ENCODE measurements at regions not wholly inside any gene's neighbourhood (a gene's known extent, or its start where the extent isn't known, plus 50 kb on each side); places are given as distances from the start of the nearest gene placed in this dataset.

DNA sequence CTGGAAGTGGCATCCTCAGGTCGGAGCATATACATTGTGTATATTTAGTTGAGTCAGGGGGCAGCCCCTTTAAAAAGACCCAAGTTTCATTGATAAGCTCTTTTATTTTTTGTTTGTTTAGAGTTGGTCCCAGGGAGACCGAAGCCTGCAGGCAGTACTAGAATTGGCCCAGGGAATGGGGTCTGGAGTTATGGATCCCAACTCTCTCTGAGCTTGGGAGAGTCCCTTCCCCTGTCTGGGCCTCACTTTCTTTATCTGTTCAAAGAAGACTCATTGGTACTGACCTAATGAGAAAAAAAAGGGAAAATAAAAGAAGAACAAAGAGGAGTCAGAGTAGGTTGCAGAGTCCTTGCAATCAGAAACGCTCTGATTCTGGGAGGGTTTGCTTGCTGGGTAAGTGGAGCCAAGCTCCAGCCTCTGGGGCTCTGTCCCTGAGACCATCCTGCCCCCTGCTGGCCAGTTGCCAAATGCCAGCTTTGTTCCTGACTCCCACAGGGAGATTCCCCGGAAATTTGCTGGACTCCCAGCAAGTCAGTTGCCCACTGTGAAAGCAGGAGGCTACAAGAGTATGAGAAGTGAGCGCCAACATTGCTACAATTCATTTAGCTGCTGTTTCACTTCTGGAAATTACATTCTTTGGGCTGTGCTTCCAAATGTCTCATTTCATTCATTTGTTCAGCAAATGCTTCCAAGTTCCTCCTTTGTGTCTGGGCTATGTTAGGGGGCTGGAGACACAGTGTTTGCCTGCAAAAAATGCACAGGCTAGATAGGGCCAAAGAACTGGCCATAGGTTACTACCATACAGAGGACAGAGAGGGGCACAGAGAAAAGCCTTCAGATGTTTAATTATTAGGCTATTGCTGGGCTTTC is 156.2 kb downstream of the MELK start:
- no peaks in the 10 kb centered on the region for H3K9me3 ChIP-seq (ENCODE audit: low read length)
- H3K9ac ChIP-seq (ENCODE audit: low read length) = no peak overlapping the region

DNA sequence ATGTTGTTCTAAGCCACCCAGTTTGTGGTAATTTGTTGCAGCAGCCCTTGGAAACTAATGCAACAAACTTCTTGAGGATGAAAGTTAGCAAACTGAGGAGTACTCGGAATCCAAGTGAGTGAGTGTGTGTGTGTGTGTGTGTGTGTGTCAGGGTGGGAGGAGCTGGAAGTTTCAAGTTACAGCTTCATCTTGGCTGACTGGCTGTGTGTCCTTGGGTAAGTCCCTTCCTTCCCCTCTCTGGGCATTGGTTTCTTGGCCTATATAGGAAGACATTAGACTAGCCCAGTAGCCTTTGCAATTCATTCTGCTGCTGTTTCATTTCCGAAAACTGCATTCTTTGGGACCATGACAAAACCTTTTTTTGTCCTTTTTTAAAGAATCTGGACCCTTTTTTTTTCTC is 157.2 kb downstream of the MELK start:
- H3K9me3 ChIP-seq (ENCODE audit: low read length) = no peaks in the 10 kb centered on the region
- H3K9ac ChIP-seq (ENCODE audit: low read length) = no peak overlapping the region
- H3K27me3 ChIP-seq (ENCODE audit: control insufficient read depth in 1 of 2, insufficient read depth in 2 of 2, low read length in 2 of 2) = no peaks in the 10 kb centered on the region
- no peak overlapping the region for H3K27ac ChIP-seq (ENCODE audit: low read depth, low read length)
- H3K4me1 ChIP-seq (ENCODE audit: insufficient read depth, low read length) = no peaks in the 10 kb centered on the region
- H3K4me3 ChIP-seq (ENCODE audit: low read depth in 1 of 2, low read length in 2 of 2) = no peak overlapping the region
- H3K36me3 ChIP-seq (ENCODE audit: insufficient read depth, low read length) = no peaks in the 10 kb centered on the region

More for the DNA sequence above, 156.2 kb downstream of the MELK start:
- Histone ChIP-seq H3K27me3 (ENCODE audit: control insufficient read depth in 1 of 2, insufficient read depth in 2 of 2, low read length in 2 of 2) (no peaks in the 10 kb centered on the region), H3K4me1 (ENCODE audit: insufficient read depth, low read length) (no peaks in the 10 kb centered on the region), H3K36me3 (ENCODE audit: insufficient read depth, low read length) (no peaks in the 10 kb centered on the region), H3K27ac (ENCODE audit: low read depth, low read length) (no peak overlapping the region), H3K4me3 (ENCODE audit: low read depth in 1 of 2, low read length in 2 of 2) (no peak overlapping the region)

DNA sequence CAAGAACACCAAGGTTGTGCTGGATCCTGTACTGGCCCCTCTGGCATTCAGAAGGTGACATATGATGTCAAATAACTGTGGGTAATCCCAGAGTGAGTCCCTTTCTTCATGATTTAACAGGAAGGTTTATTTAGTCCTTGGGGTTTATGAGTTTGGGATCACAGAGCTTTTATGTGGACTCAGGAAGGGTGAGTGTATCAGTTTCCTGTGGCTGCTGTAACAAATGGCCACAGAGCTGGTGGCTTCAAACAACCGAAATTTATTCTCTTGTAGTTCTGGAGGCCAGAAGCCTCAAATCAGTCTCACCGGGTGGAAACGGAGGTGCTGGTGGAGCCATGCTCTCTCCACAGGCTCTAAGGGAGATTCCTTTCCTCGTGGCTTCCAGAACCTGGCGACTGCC is 157.7 kb downstream of the MELK start:
- Histone ChIP-seq H3K9me3 (ENCODE audit: low read length) (no peaks in the 10 kb centered on the region), H3K36me3 (ENCODE audit: insufficient read depth, low read length) (no peaks in the 10 kb centered on the region), H3K4me3 (ENCODE audit: low read depth in 1 of 2, low read length in 2 of 2) (no peak overlapping the region), H3K27me3 (ENCODE audit: control insufficient read depth in 1 of 2, insufficient read depth in 2 of 2, low read length in 2 of 2) (no peaks in the 10 kb centered on the region), H3K9ac (ENCODE audit: low read length) (no peak overlapping the region), H3K27ac (ENCODE audit: low read depth, low read length) (no peak overlapping the region), H3K4me1 (ENCODE audit: insufficient read depth, low read length) (no peaks in the 10 kb centered on the region)

DNA sequence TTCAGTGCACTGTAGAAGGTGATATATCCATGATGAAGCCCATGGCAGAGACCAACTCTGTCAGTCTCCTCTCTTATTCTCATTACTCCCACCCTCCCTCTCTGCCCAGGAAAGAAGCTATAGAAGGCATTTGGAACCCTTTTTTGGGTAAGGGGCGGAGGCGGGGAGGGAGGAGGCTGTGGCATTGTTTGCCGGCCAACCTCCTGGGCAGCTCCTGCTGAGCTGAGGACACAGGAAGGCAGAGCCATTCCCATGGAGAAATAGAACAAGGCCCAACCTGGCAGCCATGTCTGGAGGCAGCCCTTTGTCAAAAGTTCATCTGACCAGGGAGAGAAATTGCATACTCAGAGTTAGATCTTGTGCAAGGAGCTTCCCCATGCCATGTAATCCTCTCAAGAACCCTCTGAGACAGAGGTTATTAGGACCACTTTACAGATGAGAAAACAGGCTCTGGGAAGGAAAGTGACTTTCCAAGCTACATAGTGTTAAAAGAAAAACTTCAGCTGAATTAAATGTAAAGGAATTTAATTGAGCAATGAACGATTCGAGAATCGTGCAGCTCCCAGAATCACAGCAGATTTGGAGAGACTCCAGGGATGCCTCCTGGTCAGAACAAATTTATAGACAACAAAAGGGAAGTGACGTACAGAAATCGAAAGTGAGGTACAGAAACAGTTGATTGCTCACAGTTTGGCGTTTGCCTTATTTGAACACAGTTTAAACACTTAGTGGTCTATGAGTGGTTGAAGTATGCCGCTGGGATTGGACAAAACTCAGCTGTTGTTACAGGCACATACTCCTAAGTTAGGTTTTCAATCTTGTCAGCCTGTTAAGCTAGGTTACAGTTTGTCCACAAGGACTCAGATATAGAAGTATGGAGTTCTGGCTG is 158.6 kb downstream of the MELK start:
- Histone ChIP-seq H3K27ac (ENCODE audit: low read depth, low read length) (no peak overlapping the region), H3K36me3 (ENCODE audit: insufficient read depth, low read length) (no peaks in the 10 kb centered on the region), H3K4me3 (ENCODE audit: low read depth in 1 of 2, low read length in 2 of 2) (no peak overlapping the region), H3K4me1 (ENCODE audit: insufficient read depth, low read length) (no peaks in the 10 kb centered on the region), H3K27me3 (ENCODE audit: control insufficient read depth in 1 of 2, insufficient read depth in 2 of 2, low read length in 2 of 2) (no peaks in the 10 kb centered on the region), H3K9ac (ENCODE audit: low read length) (no peak overlapping the region), H3K9me3 (ENCODE audit: low read length) (no peaks in the 10 kb centered on the region)

DNA sequence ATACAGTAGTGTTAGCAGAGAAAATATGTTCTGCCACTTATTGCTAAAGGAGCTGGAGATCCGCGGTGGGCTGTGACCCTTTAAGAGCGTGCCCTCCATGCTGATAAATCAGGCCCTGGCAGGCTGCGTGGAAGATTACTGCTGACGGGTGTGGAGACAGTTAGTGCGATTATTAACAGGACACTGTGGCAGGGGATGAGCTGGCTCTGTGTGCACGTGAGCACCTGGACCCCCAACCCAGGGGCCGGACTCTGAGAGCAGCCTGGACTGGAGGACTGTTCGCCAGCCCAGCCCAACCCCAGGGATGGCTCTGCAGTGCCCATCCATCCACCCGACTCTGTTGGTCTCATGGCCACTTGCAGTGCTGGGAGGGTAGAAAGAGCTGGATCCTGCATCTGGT is 162.0 kb downstream of the MELK start:
- H3K4me1 ChIP-seq (ENCODE audit: insufficient read depth, low read length) = no peaks in the 10 kb centered on the region
- no peaks in the 10 kb centered on the region for H3K36me3 ChIP-seq (ENCODE audit: insufficient read depth, low read length)
- H3K9ac ChIP-seq (ENCODE audit: low read length) = no peak overlapping the region
- H3K27ac ChIP-seq (ENCODE audit: low read depth, low read length) = no peak overlapping the region
- no peak overlapping the region for H3K4me3 ChIP-seq (ENCODE audit: low read depth in 1 of 2, low read length in 2 of 2)
- H3K9me3 ChIP-seq (ENCODE audit: low read length) = no peaks in the 10 kb centered on the region
- peaks cover 2 to 5% of the 10 kb centered on the region in 2 donors for H3K27me3 ChIP-seq (ENCODE audit: control insufficient read depth in 1 of 2, insufficient read depth in 2 of 2, low read length in 2 of 2)

DNA sequence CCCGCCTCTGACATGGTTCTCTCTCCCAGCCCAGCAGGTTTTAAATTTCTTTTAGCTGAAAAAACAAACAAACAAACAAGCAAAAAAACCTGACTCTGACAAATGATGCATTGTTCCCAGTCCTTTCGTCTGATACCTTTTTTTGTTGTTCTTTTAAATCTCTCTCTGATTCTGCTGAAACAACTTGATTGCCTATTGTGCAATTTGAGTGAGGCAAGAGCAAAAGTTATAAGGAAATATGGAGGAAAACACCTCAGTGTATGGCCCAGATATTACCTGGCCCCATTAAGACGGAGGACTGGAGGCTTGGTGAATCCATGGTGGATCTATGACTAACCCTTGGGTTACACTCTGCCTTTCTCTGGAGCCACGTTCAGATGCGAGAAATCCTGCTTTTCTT is 164.0 kb downstream of the MELK start:
- Histone ChIP-seq H3K9me3 (ENCODE audit: low read length) (no peaks in the 10 kb centered on the region), H3K4me3 (ENCODE audit: low read depth in 1 of 2, low read length in 2 of 2) (no peak overlapping the region), H3K27ac (ENCODE audit: low read depth, low read length) (no peak overlapping the region), H3K27me3 (ENCODE audit: control insufficient read depth in 1 of 2, insufficient read depth in 2 of 2, low read length in 2 of 2) (peaks cover 11 to 13% of the 10 kb centered on the region in 2 donors), H3K36me3 (ENCODE audit: insufficient read depth, low read length) (no peaks in the 10 kb centered on the region), H3K9ac (ENCODE audit: low read length) (no peak overlapping the region), H3K4me1 (ENCODE audit: insufficient read depth, low read length) (no peaks in the 10 kb centered on the region)

DNA sequence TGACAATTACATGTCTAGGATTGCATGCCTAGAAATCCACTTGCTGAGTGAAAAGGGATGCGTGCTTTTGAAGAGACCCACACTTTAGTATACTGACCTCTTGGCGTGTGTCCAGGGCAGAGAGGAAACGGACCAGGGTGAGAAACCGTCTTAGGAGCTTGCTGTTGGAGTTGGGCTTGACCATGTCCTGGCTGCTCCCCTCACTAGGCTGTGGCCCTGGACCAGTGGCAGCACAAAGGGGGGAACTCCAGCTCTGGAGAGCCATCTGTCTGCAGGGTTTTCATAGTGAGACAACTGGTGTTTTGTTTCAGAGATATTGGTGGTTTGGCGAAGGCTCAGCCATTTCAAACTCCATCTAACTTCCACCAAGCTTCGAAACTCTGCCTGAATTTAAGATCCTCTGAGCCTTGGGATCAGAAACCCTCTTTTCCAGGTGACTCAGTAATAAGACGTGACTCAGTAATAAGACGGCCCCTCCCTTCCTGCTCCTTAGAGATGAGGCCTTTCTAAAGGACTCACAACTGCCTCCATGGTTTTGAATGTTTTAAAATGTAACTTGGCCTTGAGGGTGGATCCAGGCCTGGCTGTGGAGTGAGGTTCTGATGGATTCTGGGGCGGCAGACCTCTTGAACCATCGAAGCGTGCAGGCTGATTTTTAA is 165.8 kb downstream of the MELK start:
- H3K4me3 ChIP-seq (ENCODE audit: low read depth in 1 of 2, low read length in 2 of 2) = no peak overlapping the region
- H3K4me1 ChIP-seq (ENCODE audit: insufficient read depth, low read length) = no peaks in the 10 kb centered on the region
- peaks cover 11 to 17% of the 10 kb centered on the region in 2 donors for H3K27me3 ChIP-seq (ENCODE audit: control insufficient read depth in 1 of 2, insufficient read depth in 2 of 2, low read length in 2 of 2)
- no peak overlapping the region for H3K27ac ChIP-seq (ENCODE audit: low read depth, low read length)
- no peak overlapping the region for H3K9ac ChIP-seq (ENCODE audit: low read length)
- no peaks in the 10 kb centered on the region for H3K36me3 ChIP-seq (ENCODE audit: insufficient read depth, low read length)
- no peaks in the 10 kb centered on the region for H3K9me3 ChIP-seq (ENCODE audit: low read length)

DNA sequence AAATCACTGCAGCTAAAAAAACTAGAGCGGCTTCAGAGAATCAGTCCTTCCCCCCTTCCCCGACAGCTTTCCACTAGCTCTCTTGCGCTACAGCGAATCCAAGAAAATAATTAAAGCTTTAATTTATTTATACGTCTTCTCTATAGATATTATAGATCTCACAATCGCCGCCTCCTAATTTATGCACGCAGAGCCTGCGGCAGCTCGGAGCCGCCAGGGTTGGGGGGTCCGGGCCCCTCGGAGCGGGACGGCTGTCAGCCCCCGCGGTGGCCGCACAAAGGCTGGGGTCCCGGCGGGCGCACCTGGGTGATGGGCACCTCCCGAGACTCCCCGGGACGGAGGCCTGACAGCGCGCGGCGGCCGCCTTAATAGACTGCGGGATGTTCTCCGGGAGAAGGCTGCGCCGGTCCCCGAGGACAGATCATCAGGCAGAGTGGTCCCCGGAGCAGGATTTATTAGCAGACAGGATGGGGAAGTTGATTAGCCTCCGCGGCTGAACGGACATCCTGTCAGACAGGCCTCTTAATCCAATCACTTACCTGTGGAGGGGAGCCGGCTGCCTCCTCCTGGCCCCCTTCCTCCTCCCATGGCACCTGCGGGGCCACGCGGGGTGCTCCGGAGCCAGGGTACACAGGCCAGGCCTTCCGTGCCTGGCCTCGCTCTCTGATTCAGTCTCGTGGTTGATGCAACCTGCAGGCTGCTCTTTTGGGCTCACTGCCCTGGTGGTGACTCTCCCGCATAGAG is 166.8 kb downstream of the MELK start:
- Histone ChIP-seq H3K36me3 (ENCODE audit: insufficient read depth, low read length) (no peaks in the 10 kb centered on the region), H3K27ac (ENCODE audit: low read depth, low read length) (no peak overlapping the region), H3K4me1 (ENCODE audit: insufficient read depth, low read length) (no peaks in the 10 kb centered on the region), H3K9me3 (ENCODE audit: low read length) (no peaks in the 10 kb centered on the region), H3K4me3 (ENCODE audit: low read depth in 1 of 2, low read length in 2 of 2) (no peak overlapping the region), H3K27me3 (ENCODE audit: control insufficient read depth in 1 of 2, insufficient read depth in 2 of 2, low read length in 2 of 2) (peaks cover 11 to 17% of the 10 kb centered on the region in 2 donors), H3K9ac (ENCODE audit: low read length) (no peak overlapping the region)

DNA sequence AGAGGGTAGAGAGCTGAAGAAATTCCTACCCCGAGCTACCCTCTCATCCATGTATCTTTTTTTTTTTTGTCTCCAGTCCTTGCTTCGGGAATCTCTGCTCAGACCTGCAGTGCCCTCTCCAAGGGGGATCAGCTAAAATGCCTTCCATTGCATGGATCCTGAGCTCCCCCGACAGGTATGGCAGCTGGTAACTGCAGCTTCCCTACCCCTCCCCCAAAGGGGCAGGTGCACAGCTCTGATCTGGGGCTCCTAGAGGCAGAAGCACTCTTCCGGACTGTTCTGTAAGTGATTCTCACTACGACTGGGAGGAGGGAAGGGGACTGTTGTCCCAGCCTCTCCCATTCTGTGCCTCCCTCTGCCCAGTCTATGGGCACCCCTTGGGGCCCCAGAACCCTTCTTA is 169.6 kb downstream of the MELK start:
- no peak overlapping the region for H3K4me3 ChIP-seq (ENCODE audit: low read depth in 1 of 2, low read length in 2 of 2)
- H3K36me3 ChIP-seq (ENCODE audit: insufficient read depth, low read length) = no peaks in the 10 kb centered on the region
- H3K9me3 ChIP-seq (ENCODE audit: low read length) = no peaks in the 10 kb centered on the region
- no peak overlapping the region for H3K27ac ChIP-seq (ENCODE audit: low read depth, low read length)
- H3K9ac ChIP-seq (ENCODE audit: low read length) = no peak overlapping the region
- no peaks in the 10 kb centered on the region for H3K4me1 ChIP-seq (ENCODE audit: insufficient read depth, low read length)
- H3K27me3 ChIP-seq (ENCODE audit: control insufficient read depth in 1 of 2, insufficient read depth in 2 of 2, low read length in 2 of 2) = peaks cover 11 to 17% of the 10 kb centered on the region in 2 donors

DNA sequence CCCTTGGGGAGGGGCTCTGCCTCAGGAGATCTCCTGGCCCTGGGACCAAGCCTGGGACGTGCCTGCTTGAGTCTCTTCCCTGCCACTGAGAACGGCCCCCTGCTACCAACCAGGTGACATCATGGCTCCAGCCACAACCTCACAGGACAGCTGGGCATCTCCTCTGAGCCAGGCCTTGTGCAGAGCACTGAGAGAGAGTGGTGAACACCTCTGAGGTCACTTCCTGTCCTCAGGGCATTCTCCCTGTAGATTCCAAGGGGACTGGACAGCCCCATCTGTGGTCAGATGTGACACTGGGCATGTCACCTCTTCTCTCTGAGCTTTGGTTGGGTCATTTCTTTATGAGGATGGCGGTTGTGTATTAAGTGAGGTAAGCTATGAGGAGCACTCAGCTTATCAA is 172.0 kb downstream of the MELK start:
- peaks cover 10 to 13% of the 10 kb centered on the region in 2 donors for H3K27me3 ChIP-seq (ENCODE audit: control insufficient read depth in 1 of 2, insufficient read depth in 2 of 2, low read length in 2 of 2)

DNA sequence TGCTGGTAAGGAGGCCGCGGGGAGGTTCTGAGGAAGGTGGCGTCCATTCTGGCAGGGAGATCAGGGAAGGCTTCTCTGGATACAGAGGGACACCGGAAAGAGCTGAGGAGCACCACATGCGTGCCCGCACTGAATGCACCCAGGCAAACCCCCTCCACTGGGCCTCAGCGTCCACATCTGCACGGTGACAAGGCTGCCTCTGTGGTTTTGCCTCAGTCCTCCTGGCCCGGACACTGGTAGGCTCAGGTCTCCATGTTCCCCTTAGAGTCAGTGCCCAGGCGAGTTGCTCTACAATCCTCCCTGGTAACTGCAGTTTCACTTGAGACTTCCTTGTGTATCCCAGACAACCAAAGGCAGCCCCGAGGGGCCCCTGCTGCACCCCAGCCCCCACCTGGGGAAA is 173.3 kb downstream of the MELK start:
- H3K9ac ChIP-seq (ENCODE audit: low read length) = no peak overlapping the region
- no peaks in the 10 kb centered on the region for H3K4me1 ChIP-seq (ENCODE audit: insufficient read depth, low read length)
- no peak overlapping the region for H3K4me3 ChIP-seq (ENCODE audit: low read depth in 1 of 2, low read length in 2 of 2)
- no peaks in the 10 kb centered on the region for H3K36me3 ChIP-seq (ENCODE audit: insufficient read depth, low read length)
- no peaks in the 10 kb centered on the region for H3K9me3 ChIP-seq (ENCODE audit: low read length)
- no peak overlapping the region for H3K27ac ChIP-seq (ENCODE audit: low read depth, low read length)
- H3K27me3 ChIP-seq (ENCODE audit: control insufficient read depth in 1 of 2, insufficient read depth in 2 of 2, low read length in 2 of 2) = peaks cover 0 to 4% of the 10 kb centered on the region in 2 donors

More for the DNA sequence above, 172.0 kb downstream of the MELK start:
- Histone ChIP-seq H3K36me3 (ENCODE audit: insufficient read depth, low read length) (no peaks in the 10 kb centered on the region), H3K9ac (ENCODE audit: low read length) (no peak overlapping the region), H3K4me1 (ENCODE audit: insufficient read depth, low read length) (no peaks in the 10 kb centered on the region), H3K9me3 (ENCODE audit: low read length) (no peaks in the 10 kb centered on the region), H3K27ac (ENCODE audit: low read depth, low read length) (no peak overlapping the region), H3K4me3 (ENCODE audit: low read depth in 1 of 2, low read length in 2 of 2) (no peak overlapping the region)
